Mammary epithelial cell (primary cell): ENCODE measurements at regions not wholly inside any gene's neighbourhood (a gene's known extent, or its start where the extent isn't known, plus 50 kb on each side); places are given as distances from the start of the nearest gene placed in this dataset.

Experiments used
- EZH2 ChIP-seq: IDR thresholded peaks from 2 replicates; pipeline ENCODE4 v1.6.1; 2012; ENCODE audit warnings: low read length, inconsistent platforms, borderline replicate concordance
- TF ChIP-seq, protein P1 (sequence below), 2 donors: IDR thresholded peaks in 1 of 2; conservative IDR thresholded peaks in 1 of 2; 2 replicates each; pipeline ENCODE4 v1.5.1; 2011 to 2012; ENCODE audit warnings: inconsistent platforms in 2 of 2, low read length in 2 of 2, mild to moderate bottlenecking in 2 of 2, control low read depth in 1 of 2, low read depth in 1 of 2; ENCODE audit not compliant: insufficient read depth in 1 of 2; ENCODE audit errors: extremely low read depth in 1 of 2

DNA sequence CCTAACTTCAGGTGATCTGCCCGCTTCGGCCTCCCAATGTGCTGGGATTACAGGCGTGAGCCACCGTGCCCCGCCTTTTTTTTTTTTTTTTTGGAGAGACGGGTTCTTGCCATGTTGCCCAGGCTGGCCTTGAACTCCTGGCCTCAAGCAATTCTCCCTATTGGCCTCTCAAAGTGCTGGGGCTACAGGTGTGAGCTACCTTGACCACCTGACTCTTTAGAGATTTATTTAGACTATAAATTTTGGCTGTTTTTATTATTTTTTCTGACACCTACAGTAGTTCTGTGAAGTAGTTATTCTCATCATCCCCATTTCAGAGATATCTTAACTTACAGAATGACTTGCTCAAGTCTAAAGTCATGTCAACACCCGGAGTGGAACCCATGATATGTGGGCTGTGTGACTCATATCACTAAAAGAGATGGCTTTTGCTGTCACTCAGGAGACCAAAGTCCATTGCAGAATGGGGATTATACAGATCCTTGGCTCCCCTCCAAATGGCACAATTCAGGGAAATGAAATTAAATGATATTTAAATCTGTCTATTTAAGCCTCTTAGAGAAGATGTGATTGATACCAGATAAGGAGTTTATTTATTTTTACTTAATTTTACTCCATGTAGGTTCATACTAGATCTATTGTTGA, 93.2 kb downstream of the CTH start:
- TF ChIP-seq, protein P1, sequence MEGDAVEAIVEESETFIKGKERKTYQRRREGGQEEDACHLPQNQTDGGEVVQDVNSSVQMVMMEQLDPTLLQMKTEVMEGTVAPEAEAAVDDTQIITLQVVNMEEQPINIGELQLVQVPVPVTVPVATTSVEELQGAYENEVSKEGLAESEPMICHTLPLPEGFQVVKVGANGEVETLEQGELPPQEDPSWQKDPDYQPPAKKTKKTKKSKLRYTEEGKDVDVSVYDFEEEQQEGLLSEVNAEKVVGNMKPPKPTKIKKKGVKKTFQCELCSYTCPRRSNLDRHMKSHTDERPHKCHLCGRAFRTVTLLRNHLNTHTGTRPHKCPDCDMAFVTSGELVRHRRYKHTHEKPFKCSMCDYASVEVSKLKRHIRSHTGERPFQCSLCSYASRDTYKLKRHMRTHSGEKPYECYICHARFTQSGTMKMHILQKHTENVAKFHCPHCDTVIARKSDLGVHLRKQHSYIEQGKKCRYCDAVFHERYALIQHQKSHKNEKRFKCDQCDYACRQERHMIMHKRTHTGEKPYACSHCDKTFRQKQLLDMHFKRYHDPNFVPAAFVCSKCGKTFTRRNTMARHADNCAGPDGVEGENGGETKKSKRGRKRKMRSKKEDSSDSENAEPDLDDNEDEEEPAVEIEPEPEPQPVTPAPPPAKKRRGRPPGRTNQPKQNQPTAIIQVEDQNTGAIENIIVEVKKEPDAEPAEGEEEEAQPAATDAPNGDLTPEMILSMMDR (conservative IDR thresholded peaks at IDR 0.05 in 1 of 2, IDR thresholded peaks at IDR 0.05 in 1 of 2; ENCODE audit: extremely low read depth in 1 of 2, insufficient read depth in 1 of 2, low read depth in 1 of 2, low read length in 2 of 2): no peak
- TF ChIP-seq EZH2: no peak
